GM19452 (cell line): ENCODE measurements at regions not wholly inside any gene's neighbourhood (a gene's known extent, or its start where the extent isn't known, plus 50 kb on each side); places are given as distances from the start of the nearest gene placed in this dataset.

Experiments
- ATAC-seq: cut with Tn5 transposase; IDR thresholded peaks from one replicate; pipeline ENCODE4 v1.9.1; 2021; ENCODE audit not compliant: unreplicated experiment

DNA sequence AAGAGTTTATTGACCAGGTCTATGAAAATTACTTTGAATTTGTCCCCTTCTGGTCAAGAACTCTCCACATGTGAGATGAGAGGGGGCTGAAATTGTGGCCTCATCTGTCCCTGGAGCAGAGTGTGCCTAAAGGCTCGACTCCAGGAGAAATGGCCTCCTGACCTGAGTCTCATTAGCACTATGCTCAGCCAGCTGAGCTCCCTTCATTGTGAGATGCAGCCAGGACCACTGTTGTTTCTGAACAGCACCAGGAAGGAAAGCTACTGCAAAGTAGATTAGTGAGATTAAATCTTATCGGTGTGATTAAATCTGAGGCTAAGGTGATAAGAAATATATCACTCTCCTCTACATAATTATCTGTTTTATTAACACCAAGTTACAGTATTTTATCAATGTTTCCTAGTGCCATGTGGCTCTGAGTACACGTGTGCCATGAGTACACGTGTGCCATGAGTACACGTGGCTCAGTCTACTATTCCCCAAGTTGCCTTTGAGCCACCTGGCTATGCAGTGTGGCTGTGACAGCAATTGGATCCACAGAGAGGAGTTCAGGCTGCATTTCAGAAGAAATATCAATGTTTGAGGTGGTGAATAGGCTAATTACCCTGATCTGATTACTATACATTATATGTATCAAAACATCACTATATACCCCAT lies 126.9 kb downstream of the IPMK start:
- no peak for ATAC-seq

DNA sequence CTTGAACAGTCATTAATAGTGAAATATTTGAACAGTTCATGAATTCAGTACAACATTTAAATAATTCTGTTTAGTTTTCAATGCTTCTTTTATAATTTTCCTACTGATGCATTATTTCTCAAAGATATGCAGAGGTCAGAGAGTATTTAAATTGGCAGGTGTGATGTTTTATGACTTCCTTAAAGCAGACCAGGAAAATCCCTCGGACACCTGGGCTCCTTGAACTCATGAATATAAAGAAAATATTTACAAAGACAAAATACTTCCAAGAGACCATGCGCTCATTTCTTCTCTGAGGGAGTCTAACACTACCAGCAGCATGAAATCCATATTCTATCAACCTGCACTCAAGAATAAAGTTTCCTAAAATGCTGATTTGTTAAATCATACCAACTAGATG lies 127.6 kb downstream of the IPMK start:
- ATAC-seq = no peak

DNA sequence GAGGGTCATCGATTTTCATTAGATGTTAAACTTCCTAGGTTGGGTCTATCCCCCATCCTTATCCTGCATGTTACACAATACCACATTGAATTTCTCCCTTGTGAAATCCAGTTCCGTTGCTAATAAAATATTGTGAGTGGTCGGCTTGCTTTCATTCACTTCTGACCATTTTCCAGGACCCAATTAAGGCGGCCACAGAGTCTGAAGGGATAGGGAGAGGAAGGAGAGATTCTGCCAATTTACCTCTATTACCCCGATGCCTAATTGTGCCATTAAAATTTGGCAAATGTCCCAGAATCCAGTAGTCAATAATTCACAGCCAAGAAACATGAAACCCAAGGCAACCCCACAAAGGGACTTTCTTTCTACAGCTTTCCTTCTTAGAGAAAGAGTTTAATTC lies 129.9 kb downstream of the IPMK start:
- ATAC-seq = no peak

DNA sequence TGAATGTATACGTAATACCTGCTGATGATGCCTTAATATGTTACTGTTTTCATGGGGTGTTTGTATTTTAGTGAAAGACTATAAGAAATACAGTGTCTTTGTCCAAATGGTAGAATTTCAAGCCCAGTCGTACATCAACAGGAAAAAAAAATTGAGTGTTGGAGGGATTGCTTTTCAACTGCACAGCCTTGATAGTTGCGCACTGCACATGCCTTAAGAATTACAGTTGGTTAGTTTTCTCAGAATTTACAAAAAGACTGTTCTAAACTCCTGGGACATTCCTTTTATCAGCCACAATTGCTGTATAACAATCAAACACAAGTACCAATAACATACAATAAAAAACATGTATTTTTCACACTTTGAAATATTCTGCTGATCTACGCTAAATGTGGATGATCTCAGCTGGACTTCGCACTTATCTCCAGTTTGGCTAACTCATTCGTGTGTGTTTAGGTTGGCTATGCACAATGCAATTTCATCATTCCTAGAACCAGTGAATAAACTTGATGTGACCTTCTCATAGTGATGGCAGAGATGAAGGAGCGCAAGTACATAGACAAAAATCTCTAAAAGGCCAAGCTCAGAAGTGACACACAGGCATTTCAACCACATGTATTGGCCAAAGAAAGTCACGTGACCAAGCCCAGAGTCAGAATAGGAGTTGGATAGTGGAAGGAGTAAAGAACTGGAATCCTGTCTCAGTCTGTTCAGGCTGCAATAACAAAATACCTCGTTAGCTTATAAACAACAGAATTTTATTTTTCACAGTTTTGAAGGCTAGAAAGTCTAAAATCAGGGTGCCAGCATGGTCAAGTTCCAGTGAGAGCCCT lies 152.3 kb downstream of the IPMK start:
- no peak for ATAC-seq

DNA sequence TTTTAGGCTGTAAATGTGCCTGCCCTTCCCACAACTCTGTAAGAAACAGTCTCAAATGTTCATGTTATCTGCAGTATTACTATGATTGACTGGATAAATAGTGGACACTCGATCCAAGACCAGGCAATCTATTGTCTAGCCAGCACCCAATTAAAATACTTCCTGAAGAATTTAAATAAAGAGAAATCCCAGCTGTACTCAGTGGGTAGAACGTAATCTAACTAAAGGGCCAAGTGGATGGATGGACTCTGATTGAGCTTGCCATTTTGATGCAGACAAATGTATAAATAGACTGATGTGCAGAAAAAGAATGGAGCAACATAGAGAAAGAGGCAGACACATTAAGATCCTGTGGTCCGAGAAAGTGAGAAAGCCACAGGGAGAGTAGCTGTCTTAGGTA lies 158.0 kb downstream of the IPMK start:
- ATAC-seq = no peak

DNA sequence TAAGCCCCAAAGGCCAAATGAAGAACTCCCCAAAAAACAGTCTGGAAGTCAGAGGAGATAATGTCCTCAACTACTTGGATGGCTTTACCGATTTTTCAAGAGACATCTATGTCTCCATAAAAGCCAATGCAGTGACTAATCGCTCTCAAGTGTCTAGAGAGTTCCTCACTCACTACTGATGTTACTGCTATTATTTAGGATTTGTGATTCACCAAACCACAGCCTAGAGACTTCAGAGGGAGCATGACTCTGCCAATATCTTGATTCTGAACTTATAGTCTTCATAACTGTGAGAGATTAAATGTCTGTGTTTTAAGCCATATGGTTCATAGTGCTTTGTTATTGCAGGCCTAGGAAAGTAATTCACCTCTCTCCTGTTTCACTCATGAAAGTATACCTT lies 160.2 kb downstream of the IPMK start:
- ATAC-seq = no peak

DNA sequence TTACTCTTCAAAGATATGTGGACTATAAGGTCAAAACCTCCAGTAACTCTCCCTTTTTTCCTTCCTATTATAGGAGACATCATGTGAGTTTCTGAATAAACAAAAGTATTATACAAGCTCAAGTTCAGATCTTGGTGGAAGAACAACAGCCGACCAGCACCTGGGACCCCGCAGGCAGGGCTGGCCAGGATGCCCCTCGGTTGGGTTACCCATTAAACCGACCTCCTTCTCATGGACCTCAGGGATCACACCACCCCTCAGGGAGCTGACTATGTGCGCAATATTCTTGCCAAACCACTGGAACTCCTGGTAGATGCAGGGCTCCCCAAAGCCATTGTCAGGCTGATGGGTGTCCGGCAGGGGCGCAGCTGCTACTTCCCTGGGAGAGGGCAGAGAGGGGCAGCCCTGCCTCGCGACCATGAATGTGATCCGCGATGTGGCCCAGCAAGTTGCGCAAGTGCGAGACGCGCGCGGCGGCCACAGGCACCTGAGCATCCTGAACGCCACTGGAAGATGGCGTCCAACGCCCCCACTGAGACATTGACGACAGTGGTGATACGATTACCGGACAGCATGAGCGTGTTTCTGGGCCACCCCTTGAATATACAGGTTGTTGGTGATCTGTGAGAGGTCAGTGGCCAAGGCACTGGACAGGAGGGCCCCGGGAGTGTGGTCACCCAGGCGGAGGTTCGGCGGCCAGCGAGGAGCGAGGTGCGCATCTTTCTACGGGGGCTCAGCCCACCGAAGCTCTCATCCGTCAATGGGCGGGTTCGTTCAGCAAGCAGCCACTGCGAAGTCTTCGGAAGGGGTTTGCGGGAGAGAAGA lies 161.3 kb downstream of the IPMK start:
- no peak for ATAC-seq

DNA sequence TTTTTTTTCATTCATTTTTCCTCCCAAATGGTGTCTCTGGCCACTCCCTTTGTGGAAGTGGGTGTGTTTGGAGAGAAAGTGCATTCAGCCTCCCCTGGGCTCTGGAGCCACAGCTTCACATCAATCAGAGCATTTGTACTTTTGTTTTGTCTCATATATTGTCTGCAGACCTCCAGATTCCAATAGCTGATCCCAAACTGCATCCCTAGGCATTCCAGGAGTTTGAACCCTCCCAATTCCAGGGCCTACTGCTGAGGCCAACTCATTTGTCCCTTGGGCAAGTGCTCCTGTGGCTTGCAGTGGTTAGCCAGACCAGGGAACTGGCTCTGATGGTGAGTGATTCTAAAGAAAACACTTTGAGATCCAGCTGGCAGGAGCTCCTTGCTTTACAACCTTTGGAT lies 163.3 kb downstream of the IPMK start:
- no peak for ATAC-seq

DNA sequence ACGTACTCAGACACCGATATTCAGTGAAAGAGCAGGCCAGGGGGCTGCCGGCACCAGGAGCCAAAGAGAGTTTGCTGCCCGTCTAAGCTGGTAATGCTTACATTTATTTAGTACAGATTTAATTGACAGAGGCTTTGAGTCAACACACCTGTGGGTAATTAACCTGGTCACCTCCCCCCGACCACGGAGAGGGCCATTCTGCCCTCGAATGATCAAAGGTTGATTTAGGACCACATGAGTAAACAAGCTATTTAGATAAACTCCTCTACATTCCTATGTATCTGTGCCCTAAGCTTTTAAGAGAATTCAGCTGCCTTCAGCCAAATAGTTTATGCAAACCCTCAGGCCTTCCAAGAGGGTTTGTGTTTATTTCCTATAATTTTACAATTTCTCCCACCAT lies 164.8 kb downstream of the IPMK start:
- no peak for ATAC-seq

DNA sequence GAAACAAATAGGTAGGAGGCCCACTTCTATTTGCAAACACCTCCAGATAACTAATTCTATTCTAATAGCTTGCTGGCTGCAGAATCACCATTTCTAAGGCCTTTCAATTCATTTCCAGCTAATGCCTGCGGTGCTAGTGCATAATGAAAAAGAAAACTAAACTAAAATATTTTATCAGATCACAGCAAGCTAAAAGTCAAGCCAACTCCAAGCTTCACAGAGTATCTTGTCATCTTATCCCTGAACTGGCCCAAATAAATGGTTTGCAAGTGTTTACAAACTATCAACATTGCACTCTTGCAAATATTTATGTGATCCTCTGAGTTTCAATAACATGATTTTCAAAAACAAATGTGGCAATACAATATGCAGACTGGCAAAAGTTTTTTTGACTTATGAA lies 166.0 kb downstream of the IPMK start:
- ATAC-seq = no peak

DNA sequence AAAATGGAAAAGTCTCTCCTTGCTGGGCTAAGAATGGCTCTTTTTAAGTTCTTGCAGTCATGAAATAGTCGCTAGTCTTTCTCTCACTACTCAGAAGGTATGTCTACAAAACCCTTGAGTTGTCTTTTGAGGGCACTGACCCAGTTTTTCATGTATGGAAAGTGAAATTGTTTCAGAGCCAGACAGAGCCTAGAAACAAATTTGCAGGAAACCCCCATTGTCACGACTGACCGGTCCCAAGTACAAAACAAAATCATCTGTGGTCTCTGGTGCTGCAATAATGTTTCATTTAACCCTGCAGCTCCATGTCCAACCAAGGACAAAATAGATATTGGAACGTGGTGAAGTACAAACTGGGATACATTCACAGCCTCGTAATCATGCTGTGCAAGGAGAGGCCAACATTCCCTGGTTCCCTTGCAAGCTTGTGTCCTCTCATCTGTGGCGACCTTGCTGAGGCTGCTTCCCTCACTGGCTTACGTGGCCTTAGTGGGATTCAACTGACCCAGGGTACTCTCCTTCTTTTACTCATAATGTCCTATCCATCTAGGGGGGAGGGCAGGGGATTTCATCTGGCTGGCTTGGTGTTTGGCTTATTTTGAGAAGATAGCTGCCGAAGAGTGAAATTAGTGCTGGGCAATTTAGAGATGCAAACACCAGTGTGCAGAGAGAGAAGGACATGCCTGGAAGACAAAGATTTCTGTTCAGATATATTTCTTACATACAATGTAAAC lies 172.5 kb downstream of the IPMK start:
- peak; percentile 77 for ATAC-seq

DNA sequence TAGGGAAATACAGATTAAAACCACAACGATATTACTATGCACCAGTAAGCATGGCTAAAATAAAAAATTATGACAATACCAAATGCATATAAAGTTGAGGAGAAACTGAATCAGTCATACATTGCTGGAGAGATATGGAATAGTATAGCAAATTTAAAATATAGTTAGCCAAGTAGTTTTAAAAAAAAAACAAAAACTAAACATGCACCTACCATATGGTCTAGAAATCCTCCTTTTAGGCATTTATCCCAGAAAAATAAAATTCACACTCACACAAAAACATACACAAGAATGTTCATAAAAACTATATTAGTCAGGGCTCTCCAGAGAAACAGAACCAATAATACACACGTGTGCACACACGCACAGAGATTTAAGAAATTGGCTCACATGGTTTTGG lies 175.8 kb downstream of the IPMK start:
- ATAC-seq = no peak

DNA sequence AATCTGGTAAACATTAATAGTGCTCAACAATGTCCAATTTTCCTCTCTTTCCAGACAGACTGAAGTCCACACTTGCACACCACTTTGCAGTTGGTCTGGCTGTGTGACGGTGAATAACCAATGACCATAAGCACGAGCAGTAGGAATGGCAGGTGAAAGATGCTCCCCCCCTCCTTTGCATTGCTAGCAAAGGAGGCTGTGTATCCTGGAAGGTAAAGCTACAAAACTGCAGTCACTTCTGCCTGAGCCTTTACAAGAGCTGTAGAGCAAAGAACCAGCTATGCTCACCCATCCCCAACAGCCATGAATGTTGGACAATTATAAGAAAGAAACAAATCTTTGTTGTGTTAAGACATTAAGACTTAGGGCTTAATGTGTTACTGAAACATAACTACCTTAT lies 178.0 kb downstream of the IPMK start:
- no peak for ATAC-seq

DNA sequence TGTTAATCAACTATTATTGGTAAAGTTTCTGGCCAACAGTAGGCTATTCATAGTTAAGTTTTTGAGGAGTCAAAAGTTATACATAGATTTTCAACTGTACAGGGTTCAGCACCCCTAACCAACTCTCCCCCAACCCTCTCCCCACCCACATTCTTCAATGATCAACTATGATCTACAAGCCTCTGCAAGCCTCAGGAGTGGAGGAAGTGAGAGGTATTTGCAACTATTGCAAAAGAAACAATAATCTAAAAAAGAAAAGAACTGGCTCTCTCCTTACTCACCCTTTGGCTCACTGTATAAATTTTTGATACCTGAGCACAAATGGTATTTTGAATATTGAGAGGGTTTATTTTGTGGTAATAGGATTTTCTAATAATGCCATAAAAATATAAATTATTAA lies 179.8 kb downstream of the IPMK start:
- no peak for ATAC-seq

DNA sequence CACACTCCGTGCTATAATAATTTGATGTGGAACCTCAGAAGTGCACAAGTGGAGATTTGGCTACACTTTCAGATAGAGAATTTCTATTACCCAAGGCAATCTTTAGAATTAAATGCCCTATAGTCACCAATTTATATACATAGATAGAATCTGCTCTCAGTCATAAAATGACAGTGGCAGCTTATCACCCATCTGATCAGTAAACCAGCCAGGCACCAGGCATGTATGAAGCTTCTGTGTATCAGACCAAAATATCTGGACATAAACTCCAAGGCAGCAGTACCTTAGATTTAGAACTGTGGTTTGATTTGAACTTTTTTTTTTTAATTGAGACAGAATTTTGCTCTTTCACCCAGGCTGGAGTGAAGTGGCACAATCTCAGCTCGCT lies 180.9 kb downstream of the IPMK start:
- ATAC-seq = no peak

DNA sequence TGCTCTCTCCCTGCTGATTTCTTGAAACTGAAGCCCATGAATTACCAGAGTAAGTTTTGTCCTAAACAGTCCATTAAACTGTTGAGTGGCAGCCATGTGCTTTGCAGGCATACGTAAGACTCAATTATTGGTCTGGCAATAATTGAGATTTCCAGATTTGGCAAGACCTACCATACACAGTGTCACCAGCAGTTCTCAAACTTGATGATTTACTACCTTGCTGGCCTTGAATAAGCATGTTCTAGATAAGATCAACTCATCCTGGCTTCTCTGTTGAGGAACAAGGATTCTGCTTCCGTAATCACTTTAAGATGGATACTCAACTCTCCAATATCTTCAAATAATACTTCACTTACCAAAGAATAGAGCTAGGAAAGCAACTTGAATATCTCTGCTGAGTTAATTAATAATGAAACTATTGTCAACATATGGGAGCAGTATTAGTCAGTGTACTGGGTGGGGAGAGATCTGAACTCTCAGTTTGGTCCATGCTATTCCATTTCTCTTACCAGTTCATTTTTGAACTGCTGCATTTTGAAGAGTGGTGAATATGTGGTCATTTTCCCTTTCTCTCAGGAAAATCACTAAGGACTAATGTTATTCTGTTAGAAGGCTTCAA lies 181.4 kb downstream of the IPMK start:
- ATAC-seq = peak; percentile 61

DNA sequence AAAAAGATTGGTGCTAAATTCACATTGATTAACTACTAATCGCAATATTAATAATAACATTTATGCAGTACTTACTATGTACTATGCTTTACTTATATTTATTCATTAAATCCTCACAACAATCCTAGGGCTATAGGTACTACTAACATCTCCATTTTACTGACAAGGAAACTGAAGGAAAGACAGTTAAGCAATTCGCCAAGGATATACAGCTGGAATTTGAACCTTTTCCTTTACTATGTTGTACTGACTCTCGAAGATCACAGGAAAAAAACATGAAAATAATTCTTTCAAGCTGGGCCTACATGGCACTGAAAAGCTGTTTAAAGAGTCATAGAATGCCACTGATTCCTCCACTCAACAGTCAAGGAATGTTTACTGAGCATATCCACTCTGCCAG lies 185.4 kb downstream of the IPMK start:
- no peak for ATAC-seq

DNA sequence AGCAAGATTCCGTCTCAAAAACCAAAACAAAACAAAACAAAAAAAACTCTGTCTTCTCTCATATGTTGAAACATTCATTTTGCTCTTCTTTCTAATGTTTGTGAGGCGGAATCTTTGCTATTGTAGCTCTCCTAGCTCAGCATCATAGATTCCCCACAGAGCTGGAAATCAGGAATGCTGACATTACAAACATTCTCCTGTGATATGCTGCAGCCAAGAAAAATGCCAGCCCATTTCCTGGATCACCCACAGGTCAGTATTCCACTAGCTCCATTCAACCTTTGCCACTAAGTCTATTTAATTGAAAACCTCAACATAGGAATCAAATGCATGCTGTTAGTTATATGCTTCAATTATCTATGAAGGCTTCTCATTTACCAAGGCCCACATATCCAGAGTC lies 186.3 kb downstream of the IPMK start:
- no peak for ATAC-seq

DNA sequence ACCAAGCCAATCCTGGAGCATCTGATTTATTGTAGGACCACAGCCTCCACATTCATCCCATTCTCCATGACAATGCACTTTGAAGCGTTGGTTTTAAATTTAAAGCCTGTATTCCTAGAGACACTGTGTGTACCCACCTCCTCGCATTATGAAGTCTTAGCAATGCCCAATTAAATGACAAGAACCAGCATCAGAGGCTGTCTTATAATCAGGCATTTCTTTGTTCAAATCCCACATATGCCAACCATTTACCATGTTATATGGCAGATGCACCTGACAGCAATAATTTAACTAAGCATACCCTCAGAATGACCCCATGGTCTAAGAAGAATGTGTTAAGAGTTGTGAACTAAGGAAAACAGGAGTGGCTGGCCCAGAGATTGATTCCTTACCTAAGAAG lies 188.2 kb downstream of the IPMK start:
- ATAC-seq = no peak

DNA sequence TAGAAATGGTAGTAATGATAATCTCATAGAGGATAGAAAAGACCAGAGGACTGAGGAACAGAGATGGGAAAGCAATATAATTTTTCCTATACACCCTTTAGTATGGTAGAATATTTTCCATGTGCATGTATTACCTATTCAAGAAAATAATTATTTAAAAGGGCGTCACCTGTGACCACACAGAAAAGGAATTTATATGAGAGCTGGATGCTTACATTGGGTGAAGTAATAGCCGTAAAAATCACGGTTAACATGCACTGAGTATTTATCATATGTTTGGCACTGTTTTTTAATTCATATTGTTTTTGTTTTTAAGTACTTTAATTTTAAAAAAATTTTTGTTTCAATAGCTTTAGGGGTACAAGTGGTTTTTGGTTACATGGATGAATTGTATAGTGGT lies 195.1 kb downstream of the IPMK start:
- no peak for ATAC-seq

DNA sequence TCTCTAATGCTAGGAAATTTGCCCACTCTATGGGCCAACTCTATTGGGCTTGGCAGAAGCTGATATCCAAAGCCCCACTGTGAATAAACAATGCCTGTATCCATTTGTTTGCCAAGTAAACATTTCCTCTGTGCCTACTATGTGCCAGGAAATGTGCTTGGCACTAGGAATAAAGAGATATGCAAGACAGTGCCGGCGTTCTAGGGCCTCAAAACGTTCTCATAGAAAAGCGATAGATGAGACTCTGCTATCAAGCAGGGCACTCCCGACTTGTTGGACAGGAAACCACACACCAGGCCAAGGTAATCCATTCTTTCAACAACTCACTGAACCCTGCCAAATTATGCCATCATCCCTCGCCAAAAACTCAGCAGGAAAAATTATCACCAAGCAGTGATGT lies 196.7 kb downstream of the IPMK start:
- ATAC-seq = no peak
